Stimulated activated effector memory CD8-positive, alpha-beta T cell treated with anti-CD3 and anti-CD28 coated beads, Interleukin-12 subunit alpha, Interleukin-12 subunit beta, amount 100 ng/mL, for 72 hours (primary cell): ENCODE measurements at regions not wholly inside any gene's neighbourhood (a gene's known extent, or its start where the extent isn't known, plus 50 kb on each side); places are given as distances from the start of the nearest gene placed in this dataset.

Experiments
- ATAC-seq: fragments of 150-1000 bp; cut with Tn5 transposase; 2 replicates; pipeline ENCODE4 v1.10.0; 2021
- DNase-seq, 2 donors: peaks; one replicate each; pipeline ENCODE4 v3.0.0; 2021 to 2022; ENCODE audit warnings: low spot score in 2 of 2
- H3K27ac Mint-ChIP-seq: one replicate; pipeline ENCODE4 v1.8.0; 2022; ENCODE audit warnings: mild to moderate bottlenecking, mixed read lengths
- H3K36me3 Mint-ChIP-seq: one replicate; pipeline ENCODE4 v1.8.0; 2022; ENCODE audit warnings: mild to moderate bottlenecking, mixed read lengths
- H3K4me1 Mint-ChIP-seq: one replicate; pipeline ENCODE4 v1.8.0; 2022; ENCODE audit warnings: mixed read lengths
- H3K4me3 Mint-ChIP-seq: one replicate; pipeline ENCODE4 v1.8.0; 2022; ENCODE audit warnings: mild to moderate bottlenecking, mixed read lengths
- H3K9me3 Mint-ChIP-seq: one replicate; pipeline ENCODE4 v1.8.0; 2022; ENCODE audit warnings: mixed read lengths

GRCh38 chr1:11391886-11392285 lies 87.1 kb upstream of the DISP3 start:
- Mint-ChIP-seq H3K27ac (no peak overlapping the region), H3K9me3 (no peaks in the 10 kb centered on the region), H3K4me3 (no peak overlapping the region), H3K36me3 (no peaks in the 10 kb centered on the region), H3K4me1 (peaks cover 10% of the 10 kb centered on the region)
- DNase-seq (no peak), ATAC-seq (peak; percentile 24)

- no peaks in the 10 kb centered on the region for H3K9me3 Mint-ChIP-seq
- no peaks in the 10 kb centered on the region for H3K36me3 Mint-ChIP-seq
- H3K4me3 Mint-ChIP-seq: no peak overlapping the region
Observed at GRCh38 chr1:11394592-11395245, 84.2 kb upstream of the DISP3 start.

GRCh38 chr1:11395616-11396015 lies 83.3 kb upstream of the DISP3 start:
- Mint-ChIP-seq H3K4me1 (peaks cover 10% of the 10 kb centered on the region), H3K4me3 (no peak overlapping the region), H3K27ac (no peak overlapping the region), H3K9me3 (no peaks in the 10 kb centered on the region), H3K36me3 (no peaks in the 10 kb centered on the region)
- ATAC-seq: peak; percentile 9
- DNase-seq: no peak

More at GRCh38 chr1:11394592-11395245, 84.2 kb upstream of the DISP3 start:
- DNase-seq (no peak), ATAC-seq (no peak)
- Mint-ChIP-seq H3K4me1 (peaks cover 10% of the 10 kb centered on the region), H3K27ac (no peak overlapping the region)

- no peaks in the 10 kb centered on the region for H3K9me3 Mint-ChIP-seq
- ATAC-seq: no peak
- no peak for DNase-seq
- no peaks in the 10 kb centered on the region for H3K36me3 Mint-ChIP-seq
- H3K4me3 Mint-ChIP-seq: no peak overlapping the region
- peaks cover 6% of the 10 kb centered on the region for H3K4me1 Mint-ChIP-seq
- no peak overlapping the region for H3K27ac Mint-ChIP-seq
Observed at GRCh38 chr1:11397151-11397901, 81.6 kb upstream of the DISP3 start.

GRCh38 chr1:11399250-11399649 lies 79.7 kb upstream of the DISP3 start:
- DNase-seq (no peak), ATAC-seq (no peak)
- Mint-ChIP-seq H3K36me3 (no peaks in the 10 kb centered on the region), H3K27ac (no peak overlapping the region), H3K4me3 (no peak overlapping the region), H3K9me3 (no peaks in the 10 kb centered on the region), H3K4me1 (peaks cover 6% of the 10 kb centered on the region)

- peaks cover under 1% of the 10 kb centered on the region for H3K4me1 Mint-ChIP-seq
- H3K9me3 Mint-ChIP-seq: no peaks in the 10 kb centered on the region
- no peaks in the 10 kb centered on the region for H3K36me3 Mint-ChIP-seq
- no peak overlapping the region for H3K4me3 Mint-ChIP-seq
- DNase-seq (no peak), ATAC-seq (no peak)
- no peak overlapping the region for H3K27ac Mint-ChIP-seq
Observed at GRCh38 chr1:11400155-11400554, 78.8 kb upstream of the DISP3 start.

- no peak for ATAC-seq
- DNase-seq: no peak
- Mint-ChIP-seq H3K36me3 (no peaks in the 10 kb centered on the region), H3K9me3 (no peaks in the 10 kb centered on the region), H3K4me3 (no peak overlapping the region), H3K27ac (no peak overlapping the region), H3K4me1 (no peaks in the 10 kb centered on the region)
Observed at GRCh38 chr1:11400567-11400966, 78.4 kb upstream of the DISP3 start.

GRCh38 chr1:11406845-11407244 lies 72.1 kb upstream of the DISP3 start:
- Mint-ChIP-seq H3K36me3 (no peaks in the 10 kb centered on the region), H3K27ac (peak overlapping the region; percentile 32), H3K4me1 (peaks cover 30% of the 10 kb centered on the region), H3K9me3 (peaks cover 9% of the 10 kb centered on the region), H3K4me3 (peak overlapping the region; percentile 22)
- DNase-seq (no peak), ATAC-seq (no peak)

GRCh38 chr1:11407301-11407994 lies 71.5 kb upstream of the DISP3 start:
- ATAC-seq (peak; percentile 44), DNase-seq (no peak)
- no peaks in the 10 kb centered on the region for H3K36me3 Mint-ChIP-seq
- peak overlapping the region; percentile 32 for H3K27ac Mint-ChIP-seq
- H3K4me1 Mint-ChIP-seq: peaks cover 30% of the 10 kb centered on the region
- peaks cover 9% of the 10 kb centered on the region for H3K9me3 Mint-ChIP-seq
- peak overlapping the region; percentile 22 for H3K4me3 Mint-ChIP-seq

- no peak overlapping the region for H3K27ac Mint-ChIP-seq
- peaks cover 18% of the 10 kb centered on the region for H3K4me1 Mint-ChIP-seq
- no peak overlapping the region for H3K4me3 Mint-ChIP-seq
- DNase-seq (no peak), ATAC-seq (peak; percentile 11)
- no peaks in the 10 kb centered on the region for H3K36me3 Mint-ChIP-seq
- H3K9me3 Mint-ChIP-seq: peaks cover under 1% of the 10 kb centered on the region
Observed at GRCh38 chr1:11412141-11412540, 66.8 kb upstream of the DISP3 start.

- H3K4me3 Mint-ChIP-seq: no peak overlapping the region
- H3K4me1 Mint-ChIP-seq: peaks cover 2% of the 10 kb centered on the region
- ATAC-seq (no peak), DNase-seq (no peak)
- H3K36me3 Mint-ChIP-seq: no peaks in the 10 kb centered on the region
- H3K9me3 Mint-ChIP-seq: no peaks in the 10 kb centered on the region
- no peak overlapping the region for H3K27ac Mint-ChIP-seq
Observed at GRCh38 chr1:11413986-11414391, 65.0 kb upstream of the DISP3 start.

- Mint-ChIP-seq H3K9me3 (no peaks in the 10 kb centered on the region), H3K4me1 (no peaks in the 10 kb centered on the region), H3K27ac (no peak overlapping the region), H3K36me3 (no peaks in the 10 kb centered on the region), H3K4me3 (no peak overlapping the region)
- DNase-seq: no peak
- ATAC-seq: no peak
Observed at GRCh38 chr1:11414926-11415538, 63.9 kb upstream of the DISP3 start.

GRCh38 chr1:11417162-11417561 lies 61.8 kb upstream of the DISP3 start:
- Mint-ChIP-seq H3K36me3 (no peaks in the 10 kb centered on the region), H3K4me3 (no peak overlapping the region), H3K9me3 (no peaks in the 10 kb centered on the region), H3K4me1 (no peaks in the 10 kb centered on the region), H3K27ac (peak overlapping the region; percentile 43)
- DNase-seq (no peak), ATAC-seq (no peak)

GRCh38 chr1:11418056-11418455 lies 60.9 kb upstream of the DISP3 start:
- Mint-ChIP-seq H3K36me3 (no peaks in the 10 kb centered on the region), H3K9me3 (no peaks in the 10 kb centered on the region), H3K4me1 (no peaks in the 10 kb centered on the region), H3K27ac (no peak overlapping the region), H3K4me3 (no peak overlapping the region)
- ATAC-seq (no peak), DNase-seq (no peak)

- Mint-ChIP-seq H3K27ac (no peak overlapping the region), H3K9me3 (no peaks in the 10 kb centered on the region), H3K4me1 (no peaks in the 10 kb centered on the region), H3K36me3 (no peaks in the 10 kb centered on the region), H3K4me3 (no peak overlapping the region)
- DNase-seq (no peak), ATAC-seq (no peak)
Observed at GRCh38 chr1:11421443-11421842, 57.5 kb upstream of the DISP3 start.
